HT-29 (cell line): ENCODE measurements at regions not wholly inside any gene's neighbourhood (a gene's known extent, or its start where the extent isn't known, plus 50 kb on each side); places are given as distances from the start of the nearest gene placed in this dataset.

Experiments
- DNase-seq: peaks from one replicate; pipeline ENCODE4 v3.0.0-alpha.2; 2015; ENCODE audit warnings: low spot score

DNA sequence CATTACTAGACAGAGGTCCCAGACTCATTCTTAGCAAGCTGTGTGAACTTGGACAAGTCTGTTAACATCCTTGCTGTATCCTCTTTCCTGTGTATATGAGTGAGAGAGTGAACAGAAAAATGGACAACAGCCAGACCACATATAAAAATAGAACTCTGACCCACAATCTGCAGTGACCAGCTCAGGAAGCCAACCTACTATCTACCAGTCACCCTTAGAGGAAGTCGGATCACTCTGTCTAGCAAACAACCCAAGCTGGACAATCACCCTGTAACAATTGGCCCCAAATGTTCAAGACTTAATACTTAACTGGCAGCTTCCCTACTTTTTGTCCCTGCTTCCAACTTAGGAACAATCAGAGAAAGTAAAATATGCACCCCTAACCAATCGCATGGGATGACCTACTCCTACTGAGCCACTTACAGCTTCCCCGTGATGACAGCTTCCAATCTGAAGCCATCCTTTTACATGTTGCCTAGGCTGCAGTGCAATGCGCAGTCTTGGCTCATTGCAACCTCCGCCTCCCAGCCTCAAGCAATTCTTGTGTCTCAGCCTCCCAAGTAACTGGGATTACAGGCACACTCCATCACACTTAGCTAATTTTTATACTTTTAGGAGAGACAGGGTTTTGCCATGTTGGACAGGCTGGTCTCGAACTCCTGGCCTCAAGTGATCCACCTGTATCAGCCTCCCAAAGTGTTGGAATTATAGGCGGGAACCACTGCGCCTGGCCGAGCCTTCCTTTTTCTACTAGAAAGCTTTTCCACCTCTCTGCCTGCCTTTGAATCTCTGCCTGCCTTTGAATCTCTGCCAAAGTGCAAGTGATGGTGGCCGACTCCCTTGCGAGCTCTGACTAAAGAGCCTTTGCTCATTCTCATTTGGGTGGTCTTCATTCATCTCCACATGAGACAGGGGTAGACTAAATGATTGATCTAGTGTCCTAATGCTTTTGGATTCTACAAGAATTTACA is 158.3 kb upstream of the NDUFV2 start:
- DNase-seq, result peak; percentile 47

DNA sequence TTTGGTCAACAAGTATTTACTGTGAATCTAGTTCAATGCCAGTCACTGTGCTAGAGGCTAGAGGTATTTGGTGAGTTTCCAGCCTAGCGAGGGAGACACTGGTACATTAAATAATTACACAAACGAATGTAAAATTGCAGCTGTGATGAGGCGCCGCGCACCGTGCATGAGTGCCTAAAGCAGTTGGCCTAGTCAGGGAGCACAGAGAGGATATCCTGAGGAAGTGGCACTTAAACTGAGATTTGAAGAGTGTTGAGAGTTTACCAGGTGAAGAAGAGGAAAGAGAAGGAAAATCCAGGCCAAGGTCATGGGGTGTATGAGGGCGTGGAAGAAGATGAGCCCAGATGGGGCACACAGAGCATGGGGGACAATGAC is 157.6 kb upstream of the NDUFV2 start:
- no peak for DNase-seq

DNA sequence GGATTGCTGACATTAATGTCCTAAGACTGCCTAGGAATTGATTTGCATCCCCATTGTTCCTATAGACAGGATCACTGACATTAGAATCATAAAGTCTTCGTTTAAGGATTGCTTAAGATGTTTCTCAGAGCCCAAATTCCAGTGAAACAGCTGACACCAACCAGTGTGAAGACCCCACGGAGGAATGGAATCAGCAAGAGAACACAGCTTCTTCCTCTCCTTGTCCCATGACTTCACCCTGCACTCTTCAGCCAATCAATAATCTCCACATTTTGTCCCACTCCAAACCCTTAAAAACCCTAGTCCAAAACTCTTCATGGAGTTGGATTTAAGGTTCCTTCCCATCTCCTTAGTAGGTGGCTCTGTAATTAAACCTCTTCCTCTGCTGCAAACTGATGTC is 157.0 kb upstream of the NDUFV2 start:
- no peak for DNase-seq

DNA sequence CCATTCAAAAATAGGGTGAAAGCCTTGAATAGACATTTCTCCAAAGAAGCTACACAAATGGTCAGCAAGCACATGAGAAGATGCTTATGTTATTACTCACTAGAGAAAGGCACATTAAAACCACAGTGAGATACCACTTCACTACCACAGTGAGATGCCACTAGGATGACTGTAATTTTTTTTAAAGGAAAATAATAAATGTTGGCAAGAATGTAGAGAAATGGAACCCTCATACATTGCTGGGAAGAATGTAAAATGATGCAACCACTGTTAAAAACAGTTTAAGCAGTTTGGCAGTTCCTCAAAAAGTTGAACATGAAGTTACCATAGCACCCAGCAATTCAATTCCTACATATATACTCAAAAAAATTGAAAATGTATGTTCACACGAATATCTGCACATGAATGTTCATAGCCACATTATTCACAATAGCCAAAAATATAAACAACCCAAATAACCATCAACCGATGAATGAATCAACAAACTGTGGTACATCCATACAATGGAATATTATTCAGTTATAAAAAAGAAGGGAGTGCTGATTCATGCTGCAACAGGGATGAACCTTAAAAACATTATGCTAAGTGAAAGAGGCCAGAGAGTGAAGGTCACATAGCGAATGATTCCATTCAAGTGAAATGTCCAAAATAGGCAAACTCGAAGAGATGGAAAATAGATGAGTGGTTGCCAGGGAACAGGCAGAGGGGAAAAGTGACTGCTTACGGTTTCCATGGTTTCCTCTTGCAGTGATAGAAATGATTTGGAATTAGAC is 156.2 kb upstream of the NDUFV2 start:
- DNase-seq, result no peak

DNA sequence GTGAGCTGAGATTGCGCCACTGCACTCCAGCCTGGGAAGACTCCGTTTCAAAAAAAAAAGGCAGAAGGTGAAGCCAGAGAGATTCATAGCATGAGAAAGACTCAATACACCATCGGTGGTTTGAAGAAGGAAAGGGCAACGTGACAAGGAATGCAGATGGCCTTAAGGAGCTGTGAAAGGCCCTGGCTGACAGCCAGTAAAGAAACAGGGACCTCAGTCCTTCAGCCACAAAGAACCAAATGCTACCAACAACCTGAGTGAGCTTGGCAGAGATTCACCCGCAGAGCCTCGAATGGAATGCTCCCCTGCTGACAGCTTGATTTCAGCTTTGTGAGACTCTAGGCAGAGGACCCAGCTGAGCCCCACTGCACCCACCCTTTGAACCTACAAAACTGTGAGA is 154.9 kb upstream of the NDUFV2 start:
- DNase-seq, result no peak

DNA sequence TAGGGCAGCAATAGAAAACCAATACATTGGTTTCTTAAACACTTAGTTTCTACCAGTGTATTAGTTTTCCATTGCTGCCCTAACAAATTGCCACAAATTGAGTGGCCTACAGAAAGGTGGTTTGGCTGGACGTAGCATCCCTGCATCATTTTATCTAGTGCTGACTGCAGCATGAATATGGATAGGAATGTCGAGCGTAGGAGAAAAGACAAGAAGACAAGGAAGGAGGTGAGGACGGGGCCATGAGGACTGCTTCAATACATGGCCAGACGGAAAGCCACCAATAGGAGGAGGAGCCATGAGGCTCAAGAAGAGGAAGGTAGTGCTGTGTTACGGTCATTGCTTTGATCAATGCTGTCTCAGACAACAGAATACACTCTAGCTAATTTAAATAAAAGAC is 154.5 kb upstream of the NDUFV2 start:
- DNase-seq, result no peak

DNA sequence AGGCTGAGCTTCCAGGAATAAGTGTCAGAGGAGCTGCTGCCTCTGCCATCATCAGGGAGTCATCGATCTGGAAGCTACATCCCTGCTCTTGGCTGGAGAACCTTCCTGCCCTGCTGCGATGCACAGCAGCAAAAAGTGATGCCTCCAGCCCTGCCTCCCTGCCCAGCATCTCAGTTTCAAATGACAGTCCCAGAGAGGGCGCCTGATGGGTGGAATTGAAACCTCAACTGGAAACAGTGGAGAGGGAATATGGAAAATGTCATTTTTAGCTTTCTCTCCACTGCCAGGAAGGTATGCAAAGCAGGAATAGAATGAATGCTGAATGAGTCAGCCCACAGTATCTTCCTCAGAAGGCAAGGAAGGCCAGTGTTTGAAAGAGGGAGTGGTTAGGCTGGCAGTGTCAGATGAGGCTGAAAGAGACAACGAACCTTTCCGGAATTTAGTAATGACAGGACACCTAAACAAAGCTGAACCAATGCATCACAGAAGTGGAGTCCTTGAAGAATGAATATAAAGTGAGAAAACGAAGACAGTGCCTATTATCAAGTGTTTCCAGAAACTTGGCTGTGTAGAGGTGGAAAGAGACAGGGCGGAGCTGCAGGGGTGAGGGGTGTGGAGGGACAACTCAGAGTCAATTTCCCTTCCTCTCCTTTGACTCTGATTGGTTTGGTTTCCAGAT is 153.9 kb upstream of the NDUFV2 start:
- no peak for DNase-seq

DNA sequence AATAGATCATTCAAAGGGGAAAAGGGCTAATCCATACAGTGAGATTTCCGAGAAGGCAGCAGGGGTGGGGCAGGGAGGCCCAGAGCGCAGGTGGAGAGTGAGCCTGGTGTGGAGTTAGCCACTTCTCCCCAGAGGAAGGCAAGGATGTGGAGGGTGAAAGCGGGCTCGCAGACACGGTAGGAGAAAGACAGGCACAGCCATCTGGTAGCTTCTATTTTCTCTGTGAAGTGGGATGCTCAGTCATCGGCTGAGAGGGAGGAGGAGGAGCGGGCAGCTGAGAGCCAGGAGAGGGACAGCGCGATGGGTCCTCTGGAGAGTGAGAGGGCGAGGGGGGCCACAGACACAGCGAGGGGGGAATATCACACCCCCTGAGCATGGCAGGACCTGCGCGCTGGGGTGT is 153.3 kb upstream of the NDUFV2 start:
- DNase-seq, result no peak

DNA sequence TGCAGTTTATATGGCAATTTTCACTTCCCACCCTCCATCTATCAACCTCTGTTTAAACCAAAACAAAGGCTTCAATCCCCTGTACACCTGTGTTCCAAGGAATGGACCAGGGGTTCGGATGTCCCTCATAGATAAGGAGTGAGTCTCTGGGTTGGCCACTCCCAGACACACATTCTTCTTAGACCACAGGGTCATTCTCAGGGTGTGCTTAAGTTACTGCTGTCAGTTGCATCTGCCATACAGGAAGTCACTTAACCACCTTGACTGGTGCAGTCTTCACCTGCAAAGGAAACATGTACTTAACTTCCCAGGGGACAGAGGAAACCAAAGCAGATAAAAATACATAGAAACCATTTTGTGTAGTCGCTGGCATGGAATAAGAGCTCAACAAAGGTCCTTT is 151.0 kb upstream of the NDUFV2 start:
- no peak for DNase-seq

DNA sequence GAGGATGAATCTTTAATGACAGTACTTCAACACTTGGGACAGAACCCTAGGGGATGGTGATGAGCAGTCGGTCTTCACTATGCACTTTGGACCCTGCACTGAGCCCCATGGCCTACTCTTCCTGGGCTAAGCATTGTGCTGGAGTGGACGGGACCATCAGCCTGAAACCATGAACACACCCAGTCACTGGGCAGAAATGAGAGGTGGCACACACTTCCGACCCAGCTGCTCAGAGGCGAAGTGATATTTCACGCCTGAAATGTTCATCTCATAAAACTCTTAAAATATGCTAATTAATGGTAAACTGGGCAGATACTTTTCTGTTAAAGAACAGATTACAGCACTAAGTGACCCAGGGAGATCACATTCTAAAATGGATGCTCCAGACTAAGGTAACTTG is 150.3 kb upstream of the NDUFV2 start:
- DNase-seq, result no peak

DNA sequence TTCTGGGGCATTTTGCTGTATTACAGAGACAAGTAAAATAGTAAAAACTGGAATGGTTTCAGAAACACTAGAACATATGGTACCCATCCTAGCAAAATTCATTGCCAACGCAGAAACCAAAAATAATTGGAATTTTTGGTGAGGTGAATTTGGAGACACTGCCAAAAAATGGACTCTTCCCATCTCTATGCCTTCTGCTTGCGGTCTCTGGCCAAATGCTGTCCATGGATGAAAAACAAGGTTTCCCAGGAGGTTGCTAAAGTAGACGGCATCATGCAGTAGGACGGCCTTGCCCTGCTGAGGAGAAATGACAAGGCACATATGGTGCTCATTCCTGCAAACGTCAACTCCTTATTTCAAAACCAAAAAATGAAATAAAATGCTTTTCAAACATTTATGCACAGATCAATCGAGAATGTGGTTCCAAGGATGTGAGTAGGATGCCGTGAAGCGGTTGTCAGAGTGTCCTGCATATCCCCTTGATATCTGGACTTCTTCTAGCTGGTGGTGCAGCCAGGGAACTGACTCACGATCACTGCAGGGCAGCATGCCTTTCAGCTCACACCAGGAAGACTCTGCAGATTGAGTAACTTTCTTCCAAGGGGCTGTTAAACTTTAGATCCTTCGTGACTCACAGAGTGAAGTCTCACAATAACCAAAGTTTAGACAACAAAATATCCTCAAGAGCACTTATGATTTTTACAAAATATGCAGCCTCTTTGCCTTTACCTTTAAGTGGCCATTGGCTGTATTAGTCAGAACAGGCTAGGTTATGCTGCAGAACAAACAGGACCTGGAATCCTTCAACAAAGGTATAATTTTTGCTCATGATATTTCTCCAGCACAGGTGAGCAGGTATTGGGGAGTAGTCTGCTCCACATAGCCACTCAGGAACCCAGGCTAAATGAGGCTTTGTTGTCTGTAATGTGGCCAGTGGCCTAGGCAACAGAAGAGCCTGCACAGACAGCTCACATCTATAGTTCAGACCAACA is 149.4 kb upstream of the NDUFV2 start:
- DNase-seq, result no peak

DNA sequence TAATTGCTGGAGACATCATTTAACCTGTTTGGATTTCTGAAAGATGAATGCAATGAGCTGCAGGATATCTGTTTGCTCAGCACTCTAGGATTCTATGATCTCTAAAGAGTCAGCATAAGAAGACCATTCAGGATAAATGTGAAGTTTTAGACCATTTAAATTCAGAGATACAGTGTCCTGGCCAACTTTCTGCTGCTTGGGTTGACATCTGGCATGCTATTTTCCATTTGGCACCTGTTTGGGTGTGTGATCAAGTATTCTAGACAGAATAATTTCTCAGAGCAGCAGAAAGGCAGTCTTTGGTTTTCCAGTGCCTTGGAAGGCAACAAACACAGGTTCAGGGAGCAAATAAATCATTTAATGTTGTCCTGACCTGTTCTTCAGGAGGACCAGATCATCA is 144.8 kb upstream of the NDUFV2 start:
- no peak for DNase-seq

DNA sequence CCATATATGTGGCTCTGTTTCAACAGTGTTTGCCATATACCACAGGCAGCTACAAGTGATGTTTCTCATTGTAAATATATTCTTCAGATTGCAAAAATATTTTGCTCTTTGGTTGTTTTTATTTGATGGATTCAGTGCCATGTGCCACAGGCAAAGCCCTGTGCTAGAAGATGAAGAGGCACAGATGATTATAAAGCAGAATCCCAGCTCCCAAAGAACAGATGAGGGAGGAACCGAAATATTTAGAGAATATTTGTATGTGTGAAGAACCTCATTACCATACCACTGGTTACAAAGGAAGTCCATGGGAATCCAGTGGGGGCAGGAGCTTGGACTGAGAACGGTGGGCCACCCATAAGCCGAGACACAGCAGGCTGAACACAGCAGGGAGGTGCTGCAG is 143.8 kb upstream of the NDUFV2 start:
- DNase-seq, result no peak

DNA sequence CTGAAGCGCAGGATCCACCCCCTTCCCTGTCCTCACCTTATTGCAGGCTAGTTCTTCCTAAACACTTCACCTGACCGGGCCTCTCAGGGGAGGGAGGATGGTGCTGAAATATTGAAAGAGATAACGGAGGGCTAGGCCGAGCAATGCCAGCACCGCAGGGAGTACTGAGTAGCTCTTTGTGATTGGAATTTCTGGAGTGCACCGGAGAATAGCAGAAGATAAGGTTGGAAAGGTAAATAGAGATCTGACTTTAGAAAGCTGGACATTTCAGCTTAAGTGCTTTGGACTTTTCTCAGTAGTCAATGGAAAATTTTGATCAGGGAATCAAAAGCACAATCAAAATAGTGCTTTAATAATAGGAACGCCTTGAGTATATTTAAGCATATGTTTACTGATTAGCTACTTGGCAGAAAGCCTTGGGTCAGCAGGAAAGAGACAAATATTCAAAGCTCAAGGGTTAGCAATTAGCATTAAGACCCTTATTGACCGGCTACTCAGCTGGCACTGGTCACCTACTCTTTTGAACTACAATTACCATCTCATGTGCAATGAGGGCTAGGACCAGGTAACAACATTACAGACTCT is 142.9 kb upstream of the NDUFV2 start:
- no peak for DNase-seq

DNA sequence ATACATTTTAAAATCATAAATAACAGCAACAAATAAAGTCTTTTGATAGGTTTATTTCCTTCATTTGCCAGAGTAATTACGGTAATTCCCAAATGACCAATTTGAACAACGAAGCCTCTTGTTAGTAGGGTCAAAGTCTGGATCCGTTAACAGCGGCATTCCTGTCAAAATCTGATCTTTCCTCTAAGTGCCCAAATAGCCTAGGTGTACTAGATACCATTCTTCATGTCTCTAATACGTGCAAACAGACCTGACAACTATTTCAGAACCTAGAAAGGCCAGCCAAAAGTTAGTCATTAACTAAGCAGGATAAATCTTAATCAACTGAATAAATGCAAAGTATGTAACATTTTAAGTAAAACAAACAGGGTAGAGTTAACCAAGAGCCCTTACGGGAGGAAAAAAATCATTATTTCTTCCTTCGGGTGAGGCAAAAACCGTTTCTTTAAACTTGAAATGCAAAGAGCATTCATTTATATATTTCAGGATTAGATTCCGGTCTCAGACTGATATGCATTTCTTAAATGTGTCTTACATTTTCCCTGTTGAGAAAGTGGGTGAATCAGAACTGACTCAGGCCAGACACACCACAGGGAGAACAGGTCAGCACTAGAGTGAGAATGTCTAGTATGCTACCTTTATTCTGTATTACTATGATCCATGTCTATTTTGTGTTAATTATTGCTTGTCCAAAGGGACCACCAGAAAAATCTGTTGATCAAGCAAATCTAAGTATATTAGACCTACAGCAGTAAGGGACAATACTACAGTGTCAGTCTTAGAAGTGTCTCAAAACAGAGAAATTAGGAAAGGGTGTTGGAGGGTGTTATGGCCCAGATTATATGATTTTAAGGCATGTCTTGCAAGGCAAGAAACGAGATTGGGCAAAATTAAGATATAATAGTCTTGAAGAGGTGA is 141.5 kb upstream of the NDUFV2 start:
- DNase-seq, result peak; percentile 72

DNA sequence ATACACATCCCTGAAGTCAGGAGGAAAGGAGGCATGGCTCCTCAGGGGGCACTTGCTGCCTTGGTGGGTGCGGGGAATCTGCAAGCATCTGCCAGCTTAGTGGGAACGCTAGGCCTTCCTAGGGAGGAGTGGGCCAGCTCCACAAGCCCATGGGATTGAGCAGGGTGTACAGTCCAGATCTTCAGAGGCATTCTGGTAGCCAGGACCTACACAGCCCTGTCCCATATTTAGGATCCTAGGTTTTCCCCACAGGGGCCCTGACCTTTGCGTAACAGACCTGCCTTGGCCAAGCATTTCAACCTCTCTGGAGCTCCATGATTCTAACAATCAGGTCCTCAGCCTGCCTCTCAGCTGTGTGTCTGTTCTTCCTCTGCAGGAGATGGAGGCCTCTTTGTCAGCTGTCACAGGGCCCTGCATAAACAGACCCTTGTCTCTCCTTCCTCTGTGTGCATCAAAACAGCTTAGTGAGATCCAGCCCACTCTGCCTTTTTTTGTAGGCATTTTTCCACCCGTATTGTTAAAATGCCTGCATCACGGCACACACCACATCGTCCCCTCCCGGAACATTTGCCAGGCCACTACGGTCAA is 140.2 kb upstream of the NDUFV2 start:
- DNase-seq, result no peak

DNA sequence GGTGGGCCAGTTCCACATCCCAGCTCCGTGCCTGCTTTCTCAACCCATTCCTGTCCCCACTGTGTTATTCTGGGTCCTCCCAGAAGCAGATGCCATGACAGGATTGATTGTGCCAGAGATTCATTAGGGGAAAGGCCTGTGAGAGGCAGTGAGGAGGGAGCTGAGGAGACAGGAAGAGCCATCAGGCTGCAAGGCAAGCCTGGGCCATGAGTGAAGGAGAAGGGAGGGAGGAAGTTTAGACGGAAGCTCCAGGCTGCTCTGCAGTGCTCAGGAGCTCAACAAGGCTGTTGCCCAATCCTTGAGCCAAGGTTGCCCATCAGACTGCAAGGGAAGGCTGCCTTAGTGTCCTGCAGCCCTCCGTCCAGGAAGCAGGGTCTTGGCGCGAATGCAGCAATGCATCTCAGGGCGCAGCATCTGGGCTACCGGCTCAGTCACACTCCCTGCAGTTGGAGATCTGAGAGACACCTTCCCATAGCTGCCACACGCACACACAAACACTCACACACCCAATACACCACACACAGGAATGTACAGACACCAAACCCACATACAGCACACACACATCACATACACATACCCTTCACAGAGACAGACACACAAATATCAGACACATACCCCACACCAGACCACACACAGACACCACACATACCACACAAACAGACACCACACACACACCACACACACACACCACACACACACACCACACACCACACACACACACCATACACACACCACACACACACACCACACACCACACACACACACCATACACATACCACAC is 139.5 kb upstream of the NDUFV2 start:
- no peak for DNase-seq

DNA sequence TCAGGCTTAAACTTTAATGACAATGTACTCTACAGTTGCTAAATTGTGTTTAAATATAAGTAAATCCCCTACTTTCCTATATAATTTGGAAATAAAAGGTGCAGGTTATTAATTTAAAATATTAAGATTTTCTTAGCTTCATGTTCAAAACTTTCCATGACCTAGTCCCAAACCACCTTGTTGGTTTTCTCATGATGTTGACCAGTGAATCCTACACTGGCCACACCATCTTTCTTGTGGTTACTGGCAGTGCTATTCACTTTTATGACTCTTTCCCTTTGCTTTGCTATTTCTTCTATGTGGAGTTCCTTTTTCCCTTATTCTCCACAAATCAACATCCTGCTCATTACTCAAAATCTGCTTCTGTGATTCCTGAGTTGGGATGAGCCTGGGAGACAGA is 138.6 kb upstream of the NDUFV2 start:
- no peak for DNase-seq
